Skin epidermis (tissue), 12 donors: ENCODE measurements at regions not wholly inside any gene's neighbourhood (a gene's known extent, or its start where the extent isn't known, plus 50 kb on each side); places are given as distances from the start of the nearest gene placed in this dataset.
"Not testable (repeated sequence)": the region's sequence is repeated elsewhere in the genome, so short reads cannot be mapped to it uniquely, and the experiment has no call there.

Experiments used
- H3K27ac ChIP-seq, 21 experiments: fragments of 200-600 bp; sonication (generic) in 11 of 21; one replicate each; pipeline ENCODE4 v1.5.0; 2020; ENCODE audit warnings: mild to moderate bottlenecking in 3 of 21, inconsistent platforms in 2 of 21, moderate library complexity in 2 of 21
- H3K4me3 ChIP-seq, 7 experiments: fragments of 200-600 bp; sonication (generic) in 2 of 7; one replicate each; pipeline ENCODE4 v1.5.0; 2020; ENCODE audit warnings: inconsistent platforms in 2 of 7, mild to moderate bottlenecking in 2 of 7, moderate library complexity in 1 of 7

DNA sequence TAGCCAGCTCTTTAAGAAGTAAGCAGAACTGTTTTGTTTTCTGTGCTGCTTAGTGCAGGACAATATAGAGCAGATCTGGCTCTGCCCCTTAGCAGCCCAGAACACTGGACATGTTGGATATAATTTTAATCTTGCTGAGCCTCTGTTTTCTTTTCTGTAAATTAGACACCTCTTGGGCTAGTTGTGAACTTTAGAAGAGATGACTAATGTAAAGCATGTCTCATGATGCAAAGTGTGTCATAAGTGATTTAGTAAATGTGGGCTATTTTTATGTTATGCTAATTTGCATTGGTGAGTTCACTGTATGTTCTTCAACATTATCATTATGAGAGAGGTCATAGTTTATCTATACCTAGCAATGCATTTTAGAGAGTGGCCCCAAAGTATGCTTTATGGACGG, 156.1 kb upstream of the ADAMTSL1 start:
- H3K4me3 ChIP-seq, result no peak overlapping the region
- H3K27ac ChIP-seq, result no peak overlapping the region

DNA sequence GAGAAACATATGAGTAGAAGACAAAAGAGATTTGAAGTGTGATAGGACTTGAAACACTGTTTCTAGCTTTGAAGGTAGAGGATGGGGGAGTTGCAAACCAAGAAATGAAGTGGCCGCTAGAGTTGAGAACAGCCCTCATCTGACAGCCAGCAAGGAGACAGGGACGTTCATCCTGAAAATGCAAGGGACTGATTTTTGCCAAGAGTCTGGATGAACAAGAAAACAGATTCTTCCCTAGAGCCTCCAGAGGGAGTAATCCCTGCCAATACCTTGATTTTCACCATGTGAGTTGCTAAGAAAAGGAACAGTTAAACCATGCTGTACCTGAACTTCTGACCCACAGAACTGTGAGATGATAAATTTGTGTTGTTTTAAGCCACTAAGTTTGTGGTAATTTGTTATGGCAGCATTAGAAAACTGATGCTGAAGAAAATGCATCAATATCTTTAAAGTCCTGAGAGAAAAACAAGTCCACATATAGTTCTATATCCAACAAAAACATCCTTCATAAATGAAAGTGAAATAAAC, 154.0 kb upstream of the ADAMTSL1 start:
- no peak overlapping the region for H3K27ac ChIP-seq

DNA sequence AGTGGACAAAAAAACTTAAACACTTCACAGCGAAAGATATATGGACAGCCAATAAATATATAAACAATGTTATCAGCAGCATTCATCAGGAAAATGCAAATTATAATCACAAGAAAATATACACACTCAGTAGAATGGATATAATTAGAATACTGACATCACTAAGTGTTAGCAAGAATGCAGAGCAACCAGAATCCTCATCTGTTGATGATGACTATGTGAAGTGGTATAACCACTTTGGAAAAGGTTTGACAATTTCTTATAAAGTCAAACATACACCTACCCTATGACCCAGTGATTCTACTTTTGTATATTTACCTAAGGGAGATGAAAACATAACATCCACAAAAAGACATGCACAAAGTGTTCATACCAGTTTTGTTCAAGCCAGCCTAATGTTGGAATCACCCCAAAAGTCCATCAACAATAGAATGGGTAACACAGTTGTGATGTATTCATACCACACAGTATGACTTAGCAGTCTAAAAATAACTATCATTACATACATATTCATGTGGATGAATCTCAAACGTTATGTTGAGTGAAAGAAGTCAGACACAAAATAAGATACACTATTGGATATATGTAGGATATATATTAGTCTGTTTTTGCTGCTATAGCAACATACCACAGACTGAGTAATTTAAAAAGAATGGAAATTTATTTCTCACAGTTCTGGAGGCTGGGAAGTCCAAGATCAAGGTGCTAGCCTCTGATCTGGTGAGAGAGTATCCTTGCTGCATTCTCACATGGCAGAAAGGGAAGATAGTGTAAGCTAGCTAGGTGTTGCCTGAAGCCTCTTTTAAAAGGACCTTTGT, 148.8 kb upstream of the ADAMTSL1 start:
- no peak overlapping the region for H3K4me3 ChIP-seq
- no peak overlapping the region for H3K27ac ChIP-seq

More for the DNA sequence above, 154.0 kb upstream of the ADAMTSL1 start:
- H3K4me3 ChIP-seq, result no peak overlapping the region

DNA sequence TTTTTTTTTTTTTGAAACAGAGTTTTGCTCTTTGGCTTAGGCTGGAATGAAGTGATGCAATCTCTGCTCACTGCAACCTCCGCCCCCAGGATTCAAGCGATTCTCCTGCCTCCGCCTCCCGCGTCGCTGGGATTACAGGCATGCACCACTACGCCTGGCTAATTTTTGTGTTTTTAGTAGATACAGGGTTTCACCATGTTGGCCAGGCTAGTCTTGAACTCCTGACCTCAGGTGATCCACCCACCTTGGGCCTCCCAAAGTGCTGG, 148.3 kb upstream of the ADAMTSL1 start:
- H3K27ac ChIP-seq, H3K4me3 ChIP-seq: not testable (repeated sequence)

DNA sequence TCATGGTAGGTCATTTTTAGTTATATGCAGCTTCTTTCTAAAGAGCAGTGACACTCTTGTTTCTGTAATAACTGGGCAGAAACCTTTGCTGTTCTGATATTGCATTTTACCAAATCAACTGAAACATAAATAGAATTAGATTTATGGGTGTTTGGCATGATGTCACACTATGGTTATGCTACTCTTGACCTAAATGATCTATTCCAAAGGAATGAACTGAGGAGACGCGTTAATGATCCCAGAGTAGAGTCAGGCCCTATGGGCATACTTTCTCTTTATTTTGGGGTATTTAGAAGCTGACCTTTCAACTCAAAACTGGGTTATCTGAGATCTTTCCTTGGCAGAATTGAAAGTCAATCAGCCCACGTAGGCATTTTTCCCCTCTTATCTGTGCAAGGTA, 146.8 kb upstream of the ADAMTSL1 start:
- H3K4me3 ChIP-seq, result no peak overlapping the region
- H3K27ac ChIP-seq, result no peak overlapping the region

GRCh38 chr9:18330401-18331309, 143.3 kb upstream of the ADAMTSL1 start:
- Histone ChIP-seq H3K27ac (no peak overlapping the region), H3K4me3 (no peak overlapping the region)

DNA sequence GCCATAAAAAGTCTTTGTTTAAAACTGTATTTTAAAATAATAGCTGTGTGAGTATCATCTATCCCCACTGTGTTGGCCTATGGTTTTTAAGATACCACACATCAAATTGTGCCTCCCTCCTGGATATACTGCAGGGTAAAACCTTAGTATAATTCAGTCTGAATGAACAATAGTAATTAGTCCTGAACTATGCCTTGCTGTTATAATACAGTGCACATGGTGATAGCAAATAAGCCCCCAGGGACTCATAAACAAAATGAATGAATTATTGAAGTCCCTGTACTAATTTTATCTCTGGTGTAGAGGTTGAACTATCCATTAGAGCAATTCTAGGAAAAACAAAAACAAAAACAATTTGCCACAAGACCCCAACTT, 142.7 kb upstream of the ADAMTSL1 start:
- no peak overlapping the region for H3K27ac ChIP-seq

GRCh38 chr9:18331808-18332209, 142.1 kb upstream of the ADAMTSL1 start:
- no peak overlapping the region for H3K4me3 ChIP-seq
- no peak overlapping the region for H3K27ac ChIP-seq

More for the DNA sequence above, 142.7 kb upstream of the ADAMTSL1 start:
- H3K4me3 ChIP-seq, result no peak overlapping the region

GRCh38 chr9:18333157-18333556, 140.8 kb upstream of the ADAMTSL1 start:
- no peak overlapping the region for H3K4me3 ChIP-seq
- H3K27ac ChIP-seq, result no peak overlapping the region

- Histone ChIP-seq H3K27ac (no peak overlapping the region), H3K4me3 (no peak overlapping the region)
These were observed 138.1 kb upstream of the ADAMTSL1 start for GRCh38 chr9:18335825-18336224.

- no peak overlapping the region for H3K27ac ChIP-seq
- H3K4me3 ChIP-seq, result no peak overlapping the region
These were observed 135.9 kb upstream of the ADAMTSL1 start for GRCh38 chr9:18338042-18338441.

DNA sequence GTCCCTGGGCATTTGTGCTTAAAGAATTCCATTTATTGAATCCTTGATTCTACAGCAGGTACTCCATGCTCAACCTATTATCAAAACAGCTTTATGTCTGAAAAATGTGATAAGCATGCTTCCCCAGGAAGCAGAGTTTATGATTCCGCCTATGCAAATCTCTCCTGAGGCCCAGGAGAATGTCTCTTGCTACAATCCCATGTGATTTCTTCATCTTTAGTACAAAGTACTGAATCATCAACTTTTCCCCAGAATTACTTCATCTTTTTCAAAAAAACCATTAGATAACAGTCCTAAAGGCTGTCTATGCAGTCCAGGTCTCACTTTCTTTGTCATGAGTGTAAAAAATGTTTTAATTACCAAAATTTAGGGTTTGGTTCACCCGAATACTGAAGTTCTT, 130.2 kb upstream of the ADAMTSL1 start:
- no peak overlapping the region for H3K4me3 ChIP-seq

DNA sequence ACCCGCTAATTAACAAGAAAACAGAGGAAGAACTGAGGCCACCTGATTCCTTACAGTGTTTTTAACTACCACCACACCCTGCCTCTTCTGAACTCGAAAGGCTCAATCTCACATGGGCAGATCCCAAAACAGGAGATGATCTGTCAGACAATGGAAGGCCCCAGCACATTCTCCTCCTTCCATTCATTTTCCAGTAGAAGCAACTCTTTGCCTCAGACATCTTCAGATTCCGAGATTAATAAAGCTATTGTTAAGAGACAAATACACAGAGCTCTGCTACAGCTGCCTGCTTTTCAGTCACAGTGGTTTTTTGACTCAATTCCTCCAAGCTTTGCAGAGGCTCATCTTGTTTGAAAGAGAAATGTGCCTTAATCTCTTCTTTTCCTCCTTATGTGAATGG, 127.2 kb upstream of the ADAMTSL1 start:
- H3K27ac ChIP-seq, result no peak overlapping the region
- H3K4me3 ChIP-seq, result no peak overlapping the region

More for the DNA sequence above, 130.2 kb upstream of the ADAMTSL1 start:
- no peak overlapping the region for H3K27ac ChIP-seq

- Histone ChIP-seq H3K4me3 (no peak overlapping the region), H3K27ac (no peak overlapping the region)
These were observed 126.4 kb upstream of the ADAMTSL1 start for GRCh38 chr9:18347386-18348082.

- Histone ChIP-seq H3K27ac (no peak overlapping the region), H3K4me3 (no peak overlapping the region)
These were observed 125.9 kb upstream of the ADAMTSL1 start for GRCh38 chr9:18348083-18348475.

GRCh38 chr9:18349530-18349929, 124.4 kb upstream of the ADAMTSL1 start:
- Histone ChIP-seq H3K4me3 (no peak overlapping the region), H3K27ac (no peak overlapping the region)

- no peak overlapping the region for H3K27ac ChIP-seq
These were observed 123.9 kb upstream of the ADAMTSL1 start for GRCh38 chr9:18350036-18350435.

GRCh38 chr9:18350995-18351595, 122.9 kb upstream of the ADAMTSL1 start:
- Histone ChIP-seq H3K4me3 (no peak overlapping the region), H3K27ac (no peak overlapping the region)

More at GRCh38 chr9:18350036-18350435, 123.9 kb upstream of the ADAMTSL1 start:
- no peak overlapping the region for H3K4me3 ChIP-seq

DNA sequence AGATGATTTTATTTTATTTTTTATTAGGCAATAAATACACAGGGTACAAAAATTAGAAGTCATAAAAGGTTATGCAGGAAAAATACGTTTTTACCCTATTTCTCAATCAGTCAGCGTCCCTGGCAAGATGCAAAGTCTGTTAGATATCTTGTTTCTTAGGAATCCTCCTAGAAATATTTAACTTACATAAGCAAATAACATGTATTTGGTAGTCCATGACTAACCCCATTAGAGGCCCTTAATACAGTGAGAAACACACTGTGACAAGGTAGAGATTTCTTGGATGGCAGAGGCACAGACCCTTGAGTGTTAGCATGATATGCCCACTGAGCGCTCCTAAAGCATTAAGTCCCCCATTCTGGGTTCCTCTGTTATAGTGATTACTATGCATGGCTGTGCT, 121.2 kb upstream of the ADAMTSL1 start:
- Histone ChIP-seq H3K27ac (no peak overlapping the region), H3K4me3 (no peak overlapping the region)

GRCh38 chr9:18353473-18353872, 120.5 kb upstream of the ADAMTSL1 start:
- H3K4me3 ChIP-seq, result no peak overlapping the region

More at GRCh38 chr9:18353473-18353872, 120.5 kb upstream of the ADAMTSL1 start:
- H3K27ac ChIP-seq, result no peak overlapping the region
